SK-N-MC (cell line): ENCODE measurements at regions not wholly inside any gene's neighbourhood (a gene's known extent, or its start where the extent isn't known, plus 50 kb on each side); places are given as distances from the start of the nearest gene placed in this dataset.

Experiments
- EZH2 ChIP-seq: fragments of 200-600 bp; sonication (generic); IDR thresholded peaks from one replicate; pipeline ENCODE4 v1.6.1; 2017; ENCODE audit warnings: antibody characterized with exemption
- POLR2AphosphoS5 ChIP-seq: IDR thresholded peaks from 2 replicates; pipeline ENCODE4 v1.6.1; 2012; ENCODE audit warnings: mild to moderate bottlenecking, low read depth, low read length, borderline replicate concordance

DNA sequence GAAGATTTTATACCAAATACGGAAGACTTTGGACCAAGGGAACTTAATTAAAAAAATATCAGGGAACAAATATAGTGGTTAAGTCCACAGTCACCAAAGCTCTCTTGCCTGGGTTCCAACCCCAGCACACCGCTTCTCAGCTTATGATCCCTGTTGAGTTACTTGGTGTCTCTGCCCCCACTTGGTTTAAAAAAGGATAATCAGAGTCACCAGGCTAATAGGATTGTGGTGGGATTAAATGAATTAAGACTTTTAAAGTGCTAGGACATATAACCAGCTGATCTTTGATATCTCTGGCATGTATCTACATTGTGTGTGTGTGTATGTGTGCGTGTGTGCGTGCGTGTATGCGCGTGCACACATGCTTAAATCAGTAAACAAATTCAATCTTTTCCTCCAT lies 474.7 kb upstream of the DAB1 start:
- no peak for TF ChIP-seq EZH2
- no peak for TF ChIP-seq POLR2AphosphoS5
